SK-N-SH (cell line): ENCODE measurements at regions not wholly inside any gene's neighbourhood (a gene's known extent, or its start where the extent isn't known, plus 50 kb on each side); places are given as distances from the start of the nearest gene placed in this dataset.

ENCODE experiments used
- CTCF ChIA-PET: fragments of 300-600, 350-600 bp; formaldehyde crosslinking; extraction: SDS; loops from one replicate; lab custom pipeline; 2021; lab: Yijun Ruan, JAX
- POLR2A ChIA-PET: fragments of 350-600 bp; sonication (Branson Sonifier 250); formaldehyde crosslinking; extraction: SDS; loops from one replicate; lab custom pipeline; 2020; ENCODE audit warnings: antibody characterized with exemption, inconsistent platforms; lab: Yijun Ruan, JAX
- DNase-seq: peaks from one replicate; pipeline ENCODE4 v3.0.0; 2012
- H2AFZ ChIP-seq: fragments of 200-600 bp; sonication (generic); 2 replicates; pipeline ENCODE4 v1.8.1; 2016; ENCODE audit warnings: antibody characterized with exemption, mild to moderate bottlenecking, low read depth
- H3F3A ChIP-seq: fragments of 200-600 bp; sonication (generic); replicated peaks from 2 replicates; pipeline ENCODE3; 2016; ENCODE audit warnings: antibody characterized with exemption, mild to moderate bottlenecking; ENCODE audit not compliant: insufficient read depth
- H3K27ac ChIP-seq, 2 experiments: fragments of 200-500 bp in 1 of 2; fragments of 200-600 bp in 1 of 2; sonication (Bioruptor generic) in 1 of 2; sonication (generic), shearing (Covaris generic) in 1 of 2; 2 replicates each; pipeline versions ENCODE4 v1.5.1 to v1.6.1; 2014 to 2016; ENCODE audit warnings: low read depth in 2 of 2, inconsistent platforms in 1 of 2, low read length in 1 of 2, mild to moderate bottlenecking in 1 of 2, mixed read lengths in 1 of 2
- H3K27me3 ChIP-seq: fragments of 200-600 bp; sonication (generic), shearing (Covaris generic); 2 replicates; pipeline ENCODE4 v1.6.1; 2016; ENCODE audit warnings: mixed run types; ENCODE audit not compliant: insufficient read depth
- H3K36me3 ChIP-seq, 2 experiments: fragments of 200-500 bp in 1 of 2; fragments of 200-600 bp in 1 of 2; sonication (Bioruptor generic) in 1 of 2; sonication (generic) in 1 of 2; replicated peaks in 1 of 2; 2 replicates each; pipeline versions ENCODE3 to v1.5.1; 2014 to 2016; ENCODE audit warnings: low read length in 1 of 2, mild to moderate bottlenecking in 1 of 2; ENCODE audit not compliant: insufficient read depth in 2 of 2, control insufficient read depth in 1 of 2
- H3K4me1 ChIP-seq, 2 experiments: fragments of 200-500 bp in 1 of 2; fragments of 200-600 bp in 1 of 2; sonication (Bioruptor generic) in 1 of 2; sonication (generic), shearing (Covaris generic) in 1 of 2; 2 replicates each; pipeline versions ENCODE4 v1.5.1 to v1.6.1; 2014 to 2016; ENCODE audit warnings: low read depth in 1 of 2, low read length in 1 of 2, mixed run types in 1 of 2; ENCODE audit not compliant: insufficient read depth in 2 of 2, control insufficient read depth in 1 of 2
- H3K4me2 ChIP-seq: fragments of 200-600 bp; sonication (generic), shearing (Covaris generic); 2 replicates; pipeline ENCODE4 v1.6.1; 2017; ENCODE audit warnings: mixed run types
- H3K4me3 ChIP-seq, 2 experiments: fragments of 200-500 bp in 1 of 2; fragments of 200-600 bp in 1 of 2; sonication (Bioruptor generic) in 1 of 2; sonication (generic), shearing (Covaris generic) in 1 of 2; 2 replicates each; pipeline versions ENCODE4 v1.5.1 to v1.8.1; 2014 to 2016; ENCODE audit warnings: low read depth in 2 of 2, inconsistent platforms in 1 of 2, low read length in 1 of 2, mild to moderate bottlenecking in 1 of 2, mixed read lengths in 1 of 2, moderate library complexity in 1 of 2
- H3K79me2 ChIP-seq: fragments of 200-600 bp; sonication (generic); 2 replicates; pipeline ENCODE4 v1.8.1; 2017; ENCODE audit warnings: mild to moderate bottlenecking; ENCODE audit not compliant: insufficient read depth
- H3K9ac ChIP-seq: fragments of 200-600 bp; sonication (generic); 2 replicates; pipeline ENCODE4 v1.6.1; 2017; ENCODE audit warnings: mixed run types
- H3K9me2 ChIP-seq: fragments of 200-600 bp; sonication (generic); 2 replicates; pipeline ENCODE4 v1.6.1; 2017; ENCODE audit warnings: mixed run types
- H3K9me3 ChIP-seq: fragments of 200-600 bp; sonication (generic); 2 replicates; pipeline ENCODE4 v1.6.1; 2017; ENCODE audit warnings: mixed run types, mild to moderate bottlenecking, moderate library complexity
- H4K20me1 ChIP-seq: fragments of 200-600 bp; sonication (generic); 2 replicates; pipeline ENCODE4 v1.6.1; 2017; ENCODE audit warnings: mild to moderate bottlenecking, mixed run types; ENCODE audit not compliant: insufficient read depth
- EP300 ChIP-seq, 2 experiments: IDR thresholded peaks; 2 replicates each; pipeline versions ENCODE4 v1.4.0 to v1.6.1; 2012; ENCODE audit warnings: borderline replicate concordance in 1 of 2, low read depth in 1 of 2, low read length in 1 of 2
- GABPA ChIP-seq: IDR thresholded peaks from 2 replicates; pipeline ENCODE4 v1.4.0; 2012; ENCODE audit warnings: low read depth, mild to moderate bottlenecking
- JUND ChIP-seq: IDR thresholded peaks from 2 replicates; pipeline ENCODE4 v1.4.0; 2012
- MEF2A ChIP-seq: IDR thresholded peaks from 2 replicates; pipeline ENCODE4 v1.4.0; 2012; ENCODE audit warnings: low read depth, borderline replicate concordance
- MXI1 ChIP-seq: IDR thresholded peaks from 2 replicates; pipeline ENCODE4 v1.6.1; 2012; ENCODE audit warnings: mild to moderate bottlenecking, low read depth, low read length, improper control_type of control experiment
- RXRA ChIP-seq: IDR thresholded peaks from 2 replicates; pipeline ENCODE4 v1.4.0; 2012; ENCODE audit warnings: low read depth, mild to moderate bottlenecking, borderline replicate concordance
- SIN3A ChIP-seq: IDR thresholded peaks from 2 replicates; pipeline ENCODE4 v1.6.1; 2012; ENCODE audit warnings: low read depth, mild to moderate bottlenecking, low read length, moderate library complexity, borderline replicate concordance
- SMC3 ChIP-seq: IDR thresholded peaks from 2 replicates; pipeline ENCODE4 v1.6.1; 2012; ENCODE audit warnings: low read depth, low read length, improper control_type of control experiment
- TAF1 ChIP-seq: IDR thresholded peaks from 2 replicates; pipeline ENCODE4 v1.6.1; 2012; ENCODE audit warnings: low read depth, mild to moderate bottlenecking, low read length, moderate library complexity, borderline replicate concordance
- ZBTB33 ChIP-seq: IDR thresholded peaks from 2 replicates; pipeline ENCODE4 v1.4.0; 2012; ENCODE audit warnings: low read depth, borderline replicate concordance
- WGBS: methylation state at CpG from one replicate; pipeline ENCODE4 v1.1.6; 2017; ENCODE audit warnings: low lambda C conversion rate; 5-methylcytosine and 5-hydroxymethylcytosine counted together
- TF ChIP-seq, protein P1 (sequence below): IDR thresholded peaks from 2 replicates; pipeline ENCODE4 v1.4.0; 2012; ENCODE audit warnings: low read depth
- TF ChIP-seq, protein P2 (sequence below): IDR thresholded peaks from 2 replicates; pipeline ENCODE4; 2012
- TF ChIP-seq, protein P3 (sequence below): fragments of 150-350 bp; IDR thresholded peaks from 2 replicates; pipeline ENCODE4 v1.6.1; 2016; ENCODE audit warnings: mild to moderate bottlenecking, low read depth, low read length

DNA sequence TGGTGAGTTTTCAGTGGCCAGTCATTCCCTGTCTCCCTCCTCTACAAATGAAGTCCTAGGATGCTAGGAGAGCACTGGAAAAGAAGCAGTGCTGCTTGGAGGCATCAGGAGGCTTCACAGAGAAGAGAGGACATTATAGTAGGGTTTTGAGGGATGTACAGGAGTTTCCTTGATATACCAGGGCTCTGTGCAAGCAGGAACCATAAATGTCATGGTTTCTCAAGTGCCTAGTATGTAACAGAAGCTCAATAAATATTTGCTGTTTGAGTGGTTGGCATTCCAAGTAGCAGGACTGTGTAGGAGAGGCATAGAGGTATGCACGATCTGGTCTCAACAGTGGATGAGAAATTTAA, 133.5 kb upstream of the WNT4 start:
- no peaks in the 10 kb centered on the region for H3K36me3 ChIP-seq
- CTCF ChIA-PET, result interaction anchor here (0.6 to 7.9 kb wide), 25 partner anchors 10 to 251 kb away, joined by 3 to 78 read pairs (median 4); partner anchors contain the start of gene WNT4
- WGBS, result 23% methylated on average over 1 of the region's 1 CpG
- H3K4me1 ChIP-seq, result peaks cover 0 to 2% of the 10 kb centered on the region in 2 experiments; a peak in 1 of 4 replicates
- no peaks in the 10 kb centered on the region for H3K9me3 ChIP-seq
- H3K79me2 ChIP-seq, result no peaks in the 10 kb centered on the region
- no peaks in the 10 kb centered on the region for H3K9me2 ChIP-seq
- H4K20me1 ChIP-seq, result no peaks in the 10 kb centered on the region
- POLR2A ChIA-PET, result no interaction called here
- H3K27me3 ChIP-seq, result peaks cover 11% of the 10 kb centered on the region; the same call in 1 of the 2 replicates
- DNase-seq, result no peak
- H3K27ac ChIP-seq, result no peak overlapping the region
- TF ChIP-seq, protein P1, sequence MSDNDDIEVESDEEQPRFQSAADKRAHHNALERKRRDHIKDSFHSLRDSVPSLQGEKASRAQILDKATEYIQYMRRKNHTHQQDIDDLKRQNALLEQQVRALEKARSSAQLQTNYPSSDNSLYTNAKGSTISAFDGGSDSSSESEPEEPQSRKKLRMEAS, result no peak
- no peak for TF ChIP-seq JUND
- TF ChIP-seq, protein P2, sequence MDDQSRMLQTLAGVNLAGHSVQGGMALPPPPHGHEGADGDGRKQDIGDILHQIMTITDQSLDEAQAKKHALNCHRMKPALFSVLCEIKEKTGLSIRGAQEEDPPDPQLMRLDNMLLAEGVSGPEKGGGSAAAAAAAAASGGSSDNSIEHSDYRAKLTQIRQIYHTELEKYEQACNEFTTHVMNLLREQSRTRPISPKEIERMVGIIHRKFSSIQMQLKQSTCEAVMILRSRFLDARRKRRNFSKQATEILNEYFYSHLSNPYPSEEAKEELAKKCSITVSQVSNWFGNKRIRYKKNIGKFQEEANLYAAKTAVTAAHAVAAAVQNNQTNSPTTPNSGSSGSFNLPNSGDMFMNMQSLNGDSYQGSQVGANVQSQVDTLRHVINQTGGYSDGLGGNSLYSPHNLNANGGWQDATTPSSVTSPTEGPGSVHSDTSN, result no peak
- no peak for TF ChIP-seq EP300 (IDR thresholded peaks at IDR 0.05; ENCODE audit: borderline replicate concordance in 1 of 2, low read depth in 1 of 2, low read length in 1 of 2)
- no peak for TF ChIP-seq MXI1
- TF ChIP-seq SMC3, result no peak
- TF ChIP-seq, protein P3, sequence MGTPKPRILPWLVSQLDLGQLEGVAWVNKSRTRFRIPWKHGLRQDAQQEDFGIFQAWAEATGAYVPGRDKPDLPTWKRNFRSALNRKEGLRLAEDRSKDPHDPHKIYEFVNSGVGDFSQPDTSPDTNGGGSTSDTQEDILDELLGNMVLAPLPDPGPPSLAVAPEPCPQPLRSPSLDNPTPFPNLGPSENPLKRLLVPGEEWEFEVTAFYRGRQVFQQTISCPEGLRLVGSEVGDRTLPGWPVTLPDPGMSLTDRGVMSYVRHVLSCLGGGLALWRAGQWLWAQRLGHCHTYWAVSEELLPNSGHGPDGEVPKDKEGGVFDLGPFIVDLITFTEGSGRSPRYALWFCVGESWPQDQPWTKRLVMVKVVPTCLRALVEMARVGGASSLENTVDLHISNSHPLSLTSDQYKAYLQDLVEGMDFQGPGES, result no peak
- TF ChIP-seq TAF1, result no peak
- no peak for TF ChIP-seq RXRA
- TF ChIP-seq SIN3A, result no peak
- TF ChIP-seq MEF2A, result no peak
- no peak for TF ChIP-seq ZBTB33
- no peak for TF ChIP-seq GABPA
- H2AFZ ChIP-seq, result no peak overlapping the region
- H3K4me3 ChIP-seq, result no peak overlapping the region
- no peak overlapping the region for H3K4me2 ChIP-seq
- no peak overlapping the region for H3K9ac ChIP-seq
- no peaks in the 10 kb centered on the region for H3F3A ChIP-seq

GRCh38 chr1:22277662-22278061, 134.8 kb upstream of the WNT4 start:
- POLR2A ChIA-PET, result no interaction called here
- CTCF ChIA-PET, result interaction anchor here (1.3 to 7.9 kb wide), 4 partner anchors 13 to 172 kb away, joined by 3 to 78 read pairs (median 40); no protein-coding TSS in a partner anchor
- H4K20me1 ChIP-seq, result no peaks in the 10 kb centered on the region
- TF ChIP-seq SMC3, result no peak
- no peaks in the 10 kb centered on the region for H3K9me3 ChIP-seq
- H3K4me2 ChIP-seq, result no peak overlapping the region
- H3K79me2 ChIP-seq, result no peaks in the 10 kb centered on the region
- H3K27me3 ChIP-seq, result peaks cover 14% of the 10 kb centered on the region; the same call in 1 of the 2 replicates
- DNase-seq, result no peak
- peaks cover 0 to 2% of the 10 kb centered on the region in 2 experiments; a peak in 1 of 4 replicates for H3K4me1 ChIP-seq
- no peaks in the 10 kb centered on the region for H3K9me2 ChIP-seq
- no peak overlapping the region for H2AFZ ChIP-seq
- H3K36me3 ChIP-seq, result no peaks in the 10 kb centered on the region
- no peak overlapping the region for H3K4me3 ChIP-seq
- 90% methylated on average over 5 of the region's 10 CpGs for WGBS
- H3F3A ChIP-seq, result no peaks in the 10 kb centered on the region
- H3K9ac ChIP-seq, result no peak overlapping the region
- no peak overlapping the region for H3K27ac ChIP-seq
